Loucy (cell line): ENCODE measurements at regions not wholly inside any gene's neighbourhood (a gene's known extent, or its start where the extent isn't known, plus 50 kb on each side); places are given as distances from the start of the nearest gene placed in this dataset.

Source experiments
- CTCF ChIP-seq: fragments of 200-600 bp; sonication (generic); conservative IDR thresholded peaks from 2 replicates; pipeline ENCODE4 v1.5.1; 2014; ENCODE audit warnings: mild to moderate bottlenecking, antibody characterized with exemption, low read length
- EZH2phosphoT487 ChIP-seq: fragments of 200-600 bp; IDR thresholded peaks from 2 replicates; pipeline ENCODE4 v1.6.1; 2018; ENCODE audit warnings: antibody characterized with exemption, mild to moderate bottlenecking, moderate library complexity, borderline replicate concordance

GRCh38 chr14:97298736-97299135 is 501.6 kb downstream of the VRK1 start:
- TF ChIP-seq EZH2phosphoT487, result no peak
- TF ChIP-seq CTCF, result peak; percentile 27
